ENCODE measurements at regions not wholly inside any gene's neighbourhood (a gene's known extent, or its start where the extent isn't known, plus 50 kb on each side); places are given as distances from the start of the nearest gene placed in this dataset.

DNA sequence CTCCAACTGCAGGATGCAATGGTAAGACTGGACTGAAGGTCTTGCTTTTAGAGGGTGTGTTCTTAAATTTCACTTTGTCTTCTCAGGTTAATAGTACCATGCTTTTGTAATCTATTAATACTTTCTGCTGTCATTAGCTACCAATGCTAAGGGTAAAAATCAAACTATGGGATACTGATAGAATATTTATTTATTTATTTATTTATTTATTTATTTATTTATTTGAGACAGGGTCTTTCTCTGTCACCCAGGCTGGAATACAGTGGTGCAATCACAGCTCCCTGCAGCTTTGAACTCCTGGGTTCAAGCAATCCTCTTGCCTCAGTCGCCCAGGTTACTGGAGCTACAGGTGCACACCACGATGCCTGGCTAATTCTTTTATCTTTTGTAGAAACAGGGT lies 152.1 kb downstream of the SPP2 start:
- no peak overlapping the region for H3K4me3 ChIP-seq (ENCODE audit: low read depth, low read length)
- TF ChIP-seq, protein P1, sequence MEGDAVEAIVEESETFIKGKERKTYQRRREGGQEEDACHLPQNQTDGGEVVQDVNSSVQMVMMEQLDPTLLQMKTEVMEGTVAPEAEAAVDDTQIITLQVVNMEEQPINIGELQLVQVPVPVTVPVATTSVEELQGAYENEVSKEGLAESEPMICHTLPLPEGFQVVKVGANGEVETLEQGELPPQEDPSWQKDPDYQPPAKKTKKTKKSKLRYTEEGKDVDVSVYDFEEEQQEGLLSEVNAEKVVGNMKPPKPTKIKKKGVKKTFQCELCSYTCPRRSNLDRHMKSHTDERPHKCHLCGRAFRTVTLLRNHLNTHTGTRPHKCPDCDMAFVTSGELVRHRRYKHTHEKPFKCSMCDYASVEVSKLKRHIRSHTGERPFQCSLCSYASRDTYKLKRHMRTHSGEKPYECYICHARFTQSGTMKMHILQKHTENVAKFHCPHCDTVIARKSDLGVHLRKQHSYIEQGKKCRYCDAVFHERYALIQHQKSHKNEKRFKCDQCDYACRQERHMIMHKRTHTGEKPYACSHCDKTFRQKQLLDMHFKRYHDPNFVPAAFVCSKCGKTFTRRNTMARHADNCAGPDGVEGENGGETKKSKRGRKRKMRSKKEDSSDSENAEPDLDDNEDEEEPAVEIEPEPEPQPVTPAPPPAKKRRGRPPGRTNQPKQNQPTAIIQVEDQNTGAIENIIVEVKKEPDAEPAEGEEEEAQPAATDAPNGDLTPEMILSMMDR (IDR thresholded peaks at IDR 0.05; ENCODE audit: borderline replicate concordance, insufficient read depth, low read depth, low read length), result no peak

DNA sequence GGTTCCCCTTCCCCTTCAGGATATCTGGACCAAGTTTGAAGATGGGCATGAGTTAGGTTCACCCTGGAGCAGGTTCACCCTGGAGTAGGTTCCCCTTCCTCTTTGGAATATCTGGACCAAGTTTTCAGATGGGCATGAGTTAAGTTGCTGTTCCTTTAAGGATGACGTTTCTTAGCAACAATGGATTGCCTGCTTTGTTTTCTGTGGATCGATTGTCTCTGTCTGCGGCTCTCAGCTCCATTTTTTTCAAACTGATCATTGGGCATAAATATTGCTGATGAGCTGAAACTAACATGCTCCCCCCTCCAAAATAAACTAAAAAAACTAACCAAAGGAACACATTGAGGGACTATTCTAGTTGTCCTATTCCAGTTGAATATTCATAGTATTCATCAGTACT lies 149.5 kb downstream of the SPP2 start:
- no peak overlapping the region for H3K4me3 ChIP-seq (ENCODE audit: low read depth, low read length)
- TF ChIP-seq, protein P1 (IDR thresholded peaks at IDR 0.05; ENCODE audit: borderline replicate concordance, insufficient read depth, low read depth, low read length), result no peak

DNA sequence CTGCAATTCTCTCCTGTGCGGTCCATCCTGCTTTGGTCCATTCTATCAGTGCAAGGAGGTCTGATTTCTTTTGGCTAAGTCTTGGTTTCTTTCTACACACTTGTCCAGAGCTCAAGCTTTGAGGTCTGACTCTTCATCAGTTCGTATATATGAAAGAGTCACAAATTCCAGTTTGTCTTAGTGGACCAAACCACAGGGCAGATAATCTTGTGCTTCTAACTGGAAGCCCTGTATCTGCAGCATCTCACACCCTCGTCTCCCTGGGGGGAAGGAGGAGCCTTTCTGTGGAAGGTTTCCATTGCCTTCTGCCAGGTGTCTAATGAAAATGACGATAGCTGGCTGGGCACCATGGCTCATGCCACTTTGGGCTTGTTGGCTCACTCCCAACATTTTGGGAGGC lies 148.5 kb downstream of the SPP2 start:
- no peak overlapping the region for H3K4me3 ChIP-seq (ENCODE audit: low read depth, low read length)
- TF ChIP-seq, protein P1 (IDR thresholded peaks at IDR 0.05; ENCODE audit: borderline replicate concordance, insufficient read depth, low read depth, low read length), result no peak

DNA sequence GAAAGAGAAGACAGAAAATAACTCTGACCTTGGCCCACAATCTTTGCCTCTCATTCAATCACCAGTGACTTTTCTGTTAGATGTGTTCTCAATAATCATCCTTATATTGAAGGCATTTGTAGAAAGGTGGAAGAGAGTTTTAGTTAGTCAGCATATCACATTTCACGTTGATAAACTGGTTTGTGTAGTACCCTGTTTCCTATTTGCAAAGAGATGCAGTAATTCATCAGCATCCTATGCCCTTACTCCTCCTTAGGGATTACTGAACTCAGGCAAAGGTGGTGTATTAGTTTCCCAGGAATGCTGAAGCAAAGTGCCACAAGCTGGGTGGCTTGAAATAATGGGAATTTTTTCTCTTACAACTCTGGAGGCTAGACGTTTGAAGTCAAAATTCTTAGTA lies 145.0 kb downstream of the SPP2 start:
- H3K4me3 ChIP-seq (ENCODE audit: low read depth, low read length), result no peak overlapping the region
- TF ChIP-seq, protein P1 (IDR thresholded peaks at IDR 0.05; ENCODE audit: borderline replicate concordance, insufficient read depth, low read depth, low read length), result no peak

DNA sequence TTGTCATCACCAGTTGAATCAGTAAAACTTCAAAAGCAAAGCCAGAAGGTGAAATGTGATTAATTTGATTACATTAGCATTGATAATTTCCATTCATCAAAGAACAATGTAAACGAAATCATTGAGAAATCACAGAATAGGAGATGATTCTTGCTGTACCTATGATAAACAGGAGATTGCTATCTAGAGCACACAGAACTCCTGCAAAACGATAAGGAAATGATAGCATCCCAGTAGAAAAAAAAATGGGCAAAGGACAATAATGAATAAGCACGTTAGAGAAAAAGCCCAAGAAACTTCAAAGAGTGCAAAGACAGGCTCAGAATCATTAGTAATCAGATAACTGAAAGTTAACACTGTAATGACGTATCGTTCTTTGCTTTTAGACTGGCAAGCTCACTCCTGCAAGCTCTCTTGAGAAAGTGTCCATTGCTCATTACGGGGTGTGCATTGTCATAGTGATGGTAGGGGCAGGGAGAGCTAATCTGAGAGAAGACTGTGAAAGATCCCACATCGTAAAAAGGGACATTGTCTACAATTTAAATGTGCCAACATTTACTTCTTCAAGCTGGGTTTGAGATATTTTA lies 143.6 kb downstream of the SPP2 start:
- TF ChIP-seq, protein P1 (IDR thresholded peaks at IDR 0.05; ENCODE audit: borderline replicate concordance, insufficient read depth, low read depth, low read length), result no peak
- H3K4me3 ChIP-seq (ENCODE audit: low read depth, low read length), result no peak overlapping the region

DNA sequence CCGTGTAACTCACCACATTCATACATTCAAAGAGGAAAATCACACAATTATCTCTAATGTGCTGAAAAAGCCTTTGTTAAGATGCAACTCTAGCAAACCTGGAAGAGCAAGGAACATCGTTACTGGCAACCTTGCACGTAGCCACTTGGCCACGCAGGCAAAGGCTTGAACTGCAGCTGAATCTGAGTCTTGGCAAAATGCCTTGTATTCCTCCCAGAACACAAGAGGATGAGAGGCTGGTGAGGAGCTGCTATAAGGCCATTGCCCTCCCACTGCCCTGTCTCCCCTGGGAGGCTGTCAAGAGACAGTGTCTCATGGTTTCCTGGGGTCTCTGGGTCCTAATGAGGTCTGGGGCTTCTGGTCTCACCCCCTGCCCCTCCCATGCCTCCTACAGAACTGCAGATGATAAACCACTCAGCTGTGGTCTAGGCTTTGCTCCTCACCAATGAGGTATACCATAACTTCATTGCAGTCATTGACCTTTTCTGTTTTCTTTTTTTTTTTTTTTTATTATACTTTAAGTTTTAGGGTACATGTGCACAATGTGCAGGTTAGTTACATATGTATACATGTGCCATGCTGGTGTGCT lies 141.4 kb downstream of the SPP2 start:
- TF ChIP-seq, protein P1 (IDR thresholded peaks at IDR 0.05; ENCODE audit: borderline replicate concordance, insufficient read depth, low read depth, low read length), result no peak
- no peak overlapping the region for H3K4me3 ChIP-seq (ENCODE audit: low read depth, low read length)

DNA sequence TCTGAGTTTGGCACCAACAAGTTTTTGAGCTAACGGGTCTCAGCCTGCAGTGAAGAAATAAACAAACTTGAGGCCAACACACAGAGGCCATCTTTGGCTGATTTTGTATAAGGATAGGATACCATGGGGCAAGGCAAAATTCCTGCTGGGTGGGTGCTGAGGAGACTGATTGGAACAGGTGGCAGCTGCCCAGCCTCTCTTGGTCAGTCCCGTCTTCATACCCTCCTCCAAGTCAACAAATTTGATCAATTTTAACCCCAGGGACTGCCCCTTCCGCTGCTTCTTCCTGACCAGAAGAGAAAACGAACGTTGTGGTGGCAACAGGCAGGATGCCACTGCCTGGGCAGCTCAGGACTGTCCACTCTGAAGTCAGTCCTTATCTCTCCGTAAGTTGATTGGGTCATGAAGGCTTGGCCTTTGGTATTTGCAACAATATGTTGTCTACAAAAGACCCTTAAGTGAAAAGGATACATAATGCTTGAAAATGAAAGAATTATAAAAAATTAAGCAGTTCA lies 139.3 kb downstream of the SPP2 start:
- H3K4me3 ChIP-seq (ENCODE audit: low read depth, low read length), result no peak overlapping the region
- TF ChIP-seq, protein P1 (IDR thresholded peaks at IDR 0.05; ENCODE audit: borderline replicate concordance, insufficient read depth, low read depth, low read length), result no peak

All from GM12875 (cell line).